Heart right ventricle (tissue), 16 donors: ENCODE measurements at regions not wholly inside any gene's neighbourhood (a gene's known extent, or its start where the extent isn't known, plus 50 kb on each side); places are given as distances from the start of the nearest gene placed in this dataset.

ENCODE experiments used
- ATAC-seq, 8 donors: fragments of 200-7000 bp; cut with Tn5 transposase; one replicate each; pipeline ENCODE4 v1.9.1; 2020; ENCODE audit warnings: mild to moderate bottlenecking in 8 of 8, moderate library complexity in 8 of 8, moderate number of reproducible peaks in 1 of 8
- DNase-seq, 2 donors: peaks; one replicate each; pipeline ENCODE4 v3.0.0-alpha.2; 2020
- H3K27ac ChIP-seq, 10 donors: fragments of 200-600 bp; sonication (generic) in 2 of 10; one replicate each; pipeline versions ENCODE4 v1.5.0 to v1.8.0; 2020 to 2022; ENCODE audit warnings: mild to moderate bottlenecking in 3 of 10
- H3K27me3 ChIP-seq, 7 donors: fragments of 200-600 bp; one replicate each; pipeline ENCODE4 v1.8.0; 2021 to 2022; ENCODE audit warnings: mild to moderate bottlenecking in 2 of 7
- H3K36me3 ChIP-seq, 9 donors: fragments of 200-600 bp; sonication (generic) in 1 of 9; one replicate each; pipeline versions ENCODE4 v1.5.0 to v1.8.0; 2020 to 2022; ENCODE audit warnings: mild to moderate bottlenecking in 2 of 9
- H3K4me1 ChIP-seq, 9 donors: fragments of 200-600 bp; sonication (generic) in 1 of 9; one replicate each; pipeline versions ENCODE4 v1.5.0 to v1.8.0; 2020 to 2022; ENCODE audit warnings: mild to moderate bottlenecking in 4 of 9
- H3K4me3 ChIP-seq, 10 donors: fragments of 200-600 bp; sonication (generic) in 2 of 10; one replicate each; pipeline versions ENCODE4 v1.5.0 to v1.8.0; 2020 to 2022; ENCODE audit warnings: mild to moderate bottlenecking in 7 of 10, moderate library complexity in 2 of 10
- H3K9me3 ChIP-seq, 11 donors: fragments of 200-600 bp in 10 of 11; sonication (generic) in 2 of 11; one replicate each; pipeline versions ENCODE4 v1.5.0 to v1.8.0; 2013 to 2022; ENCODE audit warnings: mild to moderate bottlenecking in 2 of 11, control low read depth in 1 of 11, moderate library complexity in 1 of 11
- WGBS, 2 donors: extraction: QIAGEN DNeasy Blood & Tissue Kit; methylation state at CpG; one replicate each; pipeline ENCODE4 v1.1.7; 2013; ENCODE audit warnings: inconsistent platforms in 1 of 2; 5-methylcytosine and 5-hydroxymethylcytosine counted together
- intact Hi-C, 10 donors: fragments of 100-400 bp; cut with DNase I; formaldehyde crosslinking; loops; one replicate each; pipeline versions ENCODE4 v1.11.1 to v1.14.2; 2022
- TF ChIP-seq, protein P1 (sequence below), 9 donors: fragments of 200-600 bp; sonication (generic) in 2 of 9; IDR thresholded peaks; one replicate each; pipeline versions ENCODE4 v1.5.0 to v1.8.0; 2021 to 2022; ENCODE audit warnings: antibody characterized with exemption in 9 of 9, mild to moderate bottlenecking in 5 of 9, moderate library complexity in 1 of 9
- donor health status: Arrhythmogenic right ventricular cardiomyopathy.
- donor health status: ischemic (EF 13 %, LVEDD 7.1; RV severe dilation, severe dysfunction).
- donor health status: healthy with polysubstance abuse.
- donor health status: DM: no; HTN: yes; CAD: no.
- donor health status: DM: no; HTN: no; CAD: no.
- donor health status: ischemic (EF 25% LVEDD 6.9; RV normal size, moderate dysfunction).
- donor health status: ischemic (EF 25% LVEDD 5.7; RV mildly dilated, moderate dysfunction).
- donor health status: healthy.
- donor health status: DM: yes; HTN: yes; CAD: no.
- donor health status: Ischemic cardiomyopathy.
- donor health status: ischemic (EF 35%, LVEDD 5.7; RV mildly dilated, moderate dysfunction).
- donor health status: nonischemic (EF 11% LVEDD 7.7; RV severe dilation, severe dysfunction).
- donor health status: DM: yes; HTN: yes; CAD: no.
- donor health status: PGD.
- donor health status: ischemic (EF 29% LVEDD 5.4; RV normal size, mild dysfunction).
- donor health status: nonischemic (EF 23%, LVEDD 6.1; RV moderate dilation, normal function).

DNA sequence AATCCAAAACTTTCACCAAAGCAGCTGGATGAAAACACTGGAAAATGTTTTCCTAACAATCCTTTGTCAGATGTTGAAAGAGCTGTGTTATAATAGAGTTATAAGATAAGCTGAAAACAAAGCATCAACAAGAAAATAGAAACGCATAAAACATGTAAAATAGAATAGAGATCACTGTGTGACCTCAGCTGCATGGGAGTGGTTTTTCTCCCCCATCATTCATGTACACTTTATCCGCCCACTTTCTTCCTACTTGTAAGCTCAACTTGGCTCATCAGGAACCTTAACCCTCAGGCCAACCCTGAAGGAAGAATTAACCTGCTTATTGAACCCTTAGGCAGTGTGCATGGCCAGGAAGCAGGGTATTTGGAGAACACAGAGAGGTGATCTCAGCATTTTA, 238.5 kb upstream of the PMFBP1 start:
- Histone ChIP-seq H3K4me3 (no peak overlapping the region), H3K36me3 (no peaks in the 10 kb centered on the region), H3K27ac (no peak overlapping the region), H3K27me3 (no peaks in the 10 kb centered on the region), H3K9me3 (peaks cover 0 to 13% (median 0%) of the 10 kb centered on the region in 11 donors), H3K4me1 (no peaks in the 10 kb centered on the region)
- intact Hi-C loops = no loop called here
- DNase-seq (no peak), ATAC-seq (no peak)
- WGBS, 2 donors = 76 to 77% methylated on average over 2 of the region's 2 CpGs
- TF ChIP-seq, protein P1, sequence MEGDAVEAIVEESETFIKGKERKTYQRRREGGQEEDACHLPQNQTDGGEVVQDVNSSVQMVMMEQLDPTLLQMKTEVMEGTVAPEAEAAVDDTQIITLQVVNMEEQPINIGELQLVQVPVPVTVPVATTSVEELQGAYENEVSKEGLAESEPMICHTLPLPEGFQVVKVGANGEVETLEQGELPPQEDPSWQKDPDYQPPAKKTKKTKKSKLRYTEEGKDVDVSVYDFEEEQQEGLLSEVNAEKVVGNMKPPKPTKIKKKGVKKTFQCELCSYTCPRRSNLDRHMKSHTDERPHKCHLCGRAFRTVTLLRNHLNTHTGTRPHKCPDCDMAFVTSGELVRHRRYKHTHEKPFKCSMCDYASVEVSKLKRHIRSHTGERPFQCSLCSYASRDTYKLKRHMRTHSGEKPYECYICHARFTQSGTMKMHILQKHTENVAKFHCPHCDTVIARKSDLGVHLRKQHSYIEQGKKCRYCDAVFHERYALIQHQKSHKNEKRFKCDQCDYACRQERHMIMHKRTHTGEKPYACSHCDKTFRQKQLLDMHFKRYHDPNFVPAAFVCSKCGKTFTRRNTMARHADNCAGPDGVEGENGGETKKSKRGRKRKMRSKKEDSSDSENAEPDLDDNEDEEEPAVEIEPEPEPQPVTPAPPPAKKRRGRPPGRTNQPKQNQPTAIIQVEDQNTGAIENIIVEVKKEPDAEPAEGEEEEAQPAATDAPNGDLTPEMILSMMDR (IDR thresholded peaks at IDR 0.05) = no peak

DNA sequence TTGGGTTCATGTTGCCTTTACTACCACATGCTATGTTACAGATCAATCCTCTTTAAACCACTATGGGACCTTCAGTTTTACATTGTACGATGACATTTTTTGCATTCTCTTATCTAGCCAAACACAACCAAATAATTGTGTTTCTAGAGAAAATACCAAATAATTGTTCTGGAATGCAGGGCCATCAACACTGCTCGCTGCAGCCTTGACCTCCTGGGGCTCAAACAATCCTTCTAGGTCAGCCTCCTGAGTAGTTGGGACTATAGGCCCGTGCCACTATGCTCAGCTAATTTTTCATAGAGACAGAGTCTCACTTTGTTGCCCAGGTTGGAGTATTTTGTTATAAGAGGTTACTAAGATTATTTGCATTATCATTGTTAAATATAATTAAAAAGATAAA, 237.5 kb upstream of the PMFBP1 start:
- H3K36me3 ChIP-seq = no peaks in the 10 kb centered on the region
- 72 to 77% methylated on average over 3 of the region's 3 CpGs for WGBS, 2 donors
- DNase-seq = no peak
- ATAC-seq = no peak
- TF ChIP-seq, protein P1 (IDR thresholded peaks at IDR 0.05) = no peak
- intact Hi-C loops = loop anchor here in 1 of 10 donors (10.0 kb wide), 1 partner anchor 1465 kb away; no protein-coding TSS in a partner anchor
- H3K27me3 ChIP-seq = no peaks in the 10 kb centered on the region
- H3K27ac ChIP-seq = no peak overlapping the region
- no peak overlapping the region for H3K4me3 ChIP-seq
- no peaks in the 10 kb centered on the region for H3K4me1 ChIP-seq
- H3K9me3 ChIP-seq = peaks cover 0 to 5% (median 0%) of the 10 kb centered on the region in 11 donors

DNA sequence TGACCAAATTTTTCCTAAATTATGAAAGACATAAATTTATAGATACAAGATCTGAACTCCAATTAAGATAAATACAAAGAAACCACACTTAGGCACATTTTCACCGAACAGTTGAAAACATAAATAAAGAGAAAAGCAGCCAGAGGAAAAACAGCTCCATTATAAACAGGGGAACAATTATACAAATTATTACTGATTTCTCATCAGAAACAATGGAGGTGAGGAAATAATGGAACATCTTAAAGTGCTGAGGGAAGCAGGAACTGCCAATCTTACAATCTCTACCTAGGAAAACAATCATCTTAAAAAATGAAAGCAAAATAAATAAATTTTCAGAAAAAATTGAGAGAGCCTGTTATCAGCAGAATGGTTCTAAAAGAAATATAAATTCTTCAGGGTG, 234.4 kb upstream of the PMFBP1 start:
- TF ChIP-seq, protein P1 (IDR thresholded peaks at IDR 0.05) = no peak
- no peak overlapping the region for H3K27ac ChIP-seq
- DNase-seq = no peak
- H3K4me1 ChIP-seq = no peaks in the 10 kb centered on the region
- H3K36me3 ChIP-seq = no peaks in the 10 kb centered on the region
- no peaks in the 10 kb centered on the region for H3K27me3 ChIP-seq
- intact Hi-C loops = loop anchor here in 1 of 10 donors (10.0 kb wide), 1 partner anchor 1468 kb away; no protein-coding TSS in a partner anchor
- peaks cover 0 to 4% (median 0%) of the 10 kb centered on the region in 11 donors for H3K9me3 ChIP-seq
- H3K4me3 ChIP-seq = no peak overlapping the region
- no peak for ATAC-seq
- 97 to 100% methylated on average over 1 of the region's 1 CpG for WGBS, 2 donors

GRCh38 chr16:72404299-72404698, 232.3 kb upstream of the PMFBP1 start:
- no peak overlapping the region for H3K27ac ChIP-seq
- H3K4me1 ChIP-seq = no peaks in the 10 kb centered on the region
- peaks cover 0 to 4% (median 0%) of the 10 kb centered on the region in 11 donors for H3K9me3 ChIP-seq
- TF ChIP-seq, protein P1 (IDR thresholded peaks at IDR 0.05) = no peak
- H3K36me3 ChIP-seq = no peaks in the 10 kb centered on the region
- DNase-seq (no peak), ATAC-seq (no peak)
- no peak overlapping the region for H3K4me3 ChIP-seq
- intact Hi-C loops = loop anchor here in 1 of 10 donors (10.0 kb wide), 1 partner anchor 1471 kb away; no protein-coding TSS in a partner anchor
- no peaks in the 10 kb centered on the region for H3K27me3 ChIP-seq
